ENCODE measurements at regions not wholly inside any gene's neighbourhood (a gene's known extent, or its start where the extent isn't known, plus 50 kb on each side); places are given as distances from the start of the nearest gene placed in this dataset.
A peak's percentile ranks its signal among the peaks of the same experiment; 100 is the strongest.

- no peak for DNase-seq (ENCODE audit: low read depth, low spot score)
Measured at GRCh38 chr3:135864060-135864459, 101.5 kb upstream of the PPP2R3A start.

GRCh38 chr3:135865085-135865484, 100.4 kb upstream of the PPP2R3A start:
- no peak for DNase-seq (ENCODE audit: low read depth, low spot score)

GRCh38 chr3:135865553-135865952, 100.0 kb upstream of the PPP2R3A start:
- no peak for DNase-seq (ENCODE audit: low read depth, low spot score)

GRCh38 chr3:135867911-135868310, 97.6 kb upstream of the PPP2R3A start:
- no peak for DNase-seq (ENCODE audit: low read depth, low spot score)

GRCh38 chr3:135868801-135869200, 96.7 kb upstream of the PPP2R3A start:
- no peak for DNase-seq (ENCODE audit: low read depth, low spot score)

GRCh38 chr3:135869439-135870105, 96.0 kb upstream of the PPP2R3A start:
- no peak for DNase-seq (ENCODE audit: low read depth, low spot score)

- DNase-seq (ENCODE audit: low read depth, low spot score) = no peak
Measured at GRCh38 chr3:135871311-135871710, 94.2 kb upstream of the PPP2R3A start.

- no peak for DNase-seq (ENCODE audit: low read depth, low spot score)
Measured at GRCh38 chr3:135874035-135874434, 91.5 kb upstream of the PPP2R3A start.

- no peak for DNase-seq (ENCODE audit: low read depth, low spot score)
Measured at GRCh38 chr3:135878501-135878900, 87.0 kb upstream of the PPP2R3A start.

- no peak for DNase-seq (ENCODE audit: low read depth, low spot score)
Measured at GRCh38 chr3:135885885-135886284, 79.6 kb upstream of the PPP2R3A start.

GRCh38 chr3:135887220-135887619, 78.3 kb upstream of the PPP2R3A start:
- DNase-seq (ENCODE audit: low read depth, low spot score) = no peak

GRCh38 chr3:135889443-135889842, 76.1 kb upstream of the PPP2R3A start:
- DNase-seq (ENCODE audit: low read depth, low spot score) = no peak

- no peak for DNase-seq (ENCODE audit: low read depth, low spot score)
Measured at GRCh38 chr3:135891121-135891520, 74.4 kb upstream of the PPP2R3A start.

GRCh38 chr3:135895106-135895733, 70.3 kb upstream of the PPP2R3A start:
- DNase-seq (ENCODE audit: low read depth, low spot score) = peak; percentile 25

- no peak for DNase-seq (ENCODE audit: low read depth, low spot score)
Measured at GRCh38 chr3:135895734-135896121, 69.8 kb upstream of the PPP2R3A start.

GRCh38 chr3:135896613-135897012, 68.9 kb upstream of the PPP2R3A start:
- no peak for DNase-seq (ENCODE audit: low read depth, low spot score)

- no peak for DNase-seq (ENCODE audit: low read depth, low spot score)
Measured at GRCh38 chr3:135897715-135898114, 67.8 kb upstream of the PPP2R3A start.

GRCh38 chr3:135898774-135899173, 66.8 kb upstream of the PPP2R3A start:
- no peak for DNase-seq (ENCODE audit: low read depth, low spot score)

- no peak for DNase-seq (ENCODE audit: low read depth, low spot score)
Measured at GRCh38 chr3:135905058-135905724, 60.3 kb upstream of the PPP2R3A start.

GRCh38 chr3:135907422-135908165, 57.9 kb upstream of the PPP2R3A start:
- no peak for DNase-seq (ENCODE audit: low read depth, low spot score)

- no peak for DNase-seq (ENCODE audit: low read depth, low spot score)
Measured at GRCh38 chr3:135908225-135908624, 57.3 kb upstream of the PPP2R3A start.

GRCh38 chr3:135908737-135909136, 56.8 kb upstream of the PPP2R3A start:
- no peak for DNase-seq (ENCODE audit: low read depth, low spot score)
